ENCODE measurements at regions not wholly inside any gene's neighbourhood (a gene's known extent, or its start where the extent isn't known, plus 50 kb on each side); places are given as distances from the start of the nearest gene placed in this dataset.
A peak's percentile ranks its signal among the peaks of the same experiment; 100 is the strongest.

DNA sequence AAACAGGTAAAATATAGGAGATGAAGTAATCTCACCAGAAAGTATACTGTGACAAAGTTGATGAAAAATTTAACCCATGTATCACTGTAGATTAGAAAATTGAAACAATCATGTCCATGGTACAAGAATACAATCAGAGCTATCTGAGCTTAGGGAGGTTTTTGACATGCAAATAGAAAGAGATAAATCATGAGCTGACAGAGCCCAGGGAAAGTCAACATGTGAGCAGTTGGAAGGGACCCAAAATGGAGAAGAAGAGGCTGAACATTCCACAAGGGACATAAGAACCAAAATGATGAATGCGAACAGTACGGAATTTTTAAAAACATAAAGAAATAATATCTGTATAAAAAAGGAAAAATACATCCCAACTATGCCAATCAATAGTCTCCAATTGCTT lies 395.4 kb upstream of the CYRIA start:
- FAIRE-seq (no peak), DNase-seq (ENCODE audit: low read depth) (no peak)
- no peak for TF ChIP-seq CTCF (IDR thresholded peaks at IDR 0.05; ENCODE audit: insufficient read depth, low read length, severe bottlenecking)
- no peaks in the 10 kb centered on the region for H3K36me3 ChIP-seq (ENCODE audit: control insufficient read depth, insufficient read depth, low read length)
- no peaks in the 10 kb centered on the region for H3K27me3 ChIP-seq (ENCODE audit: control insufficient read depth, insufficient read depth, low read length)
- H3K4me3 ChIP-seq (ENCODE audit: low read depth, low read length) = no peak overlapping the region

GRCh38 chr2:17059458-17059857 lies 393.8 kb upstream of the CYRIA start:
- DNase-seq (ENCODE audit: low read depth) (no peak), FAIRE-seq (no peak)
- no peak overlapping the region for H3K4me3 ChIP-seq (ENCODE audit: low read depth, low read length)
- no peak for TF ChIP-seq CTCF (IDR thresholded peaks at IDR 0.05; ENCODE audit: insufficient read depth, low read length, severe bottlenecking)
- no peaks in the 10 kb centered on the region for H3K36me3 ChIP-seq (ENCODE audit: control insufficient read depth, insufficient read depth, low read length)
- H3K27me3 ChIP-seq (ENCODE audit: control insufficient read depth, insufficient read depth, low read length) = no peaks in the 10 kb centered on the region

- H3K36me3 ChIP-seq (ENCODE audit: control insufficient read depth, insufficient read depth, low read length) = no peaks in the 10 kb centered on the region
- DNase-seq (ENCODE audit: low read depth) (peak; percentile 20), FAIRE-seq (no peak)
- TF ChIP-seq CTCF (IDR thresholded peaks at IDR 0.05; ENCODE audit: insufficient read depth, low read length, severe bottlenecking) = no peak
- H3K4me3 ChIP-seq (ENCODE audit: low read depth, low read length) = no peak overlapping the region
- no peaks in the 10 kb centered on the region for H3K27me3 ChIP-seq (ENCODE audit: control insufficient read depth, insufficient read depth, low read length)
Measured at GRCh38 chr2:17058772-17059402, 393.3 kb upstream of the CYRIA start.

DNA sequence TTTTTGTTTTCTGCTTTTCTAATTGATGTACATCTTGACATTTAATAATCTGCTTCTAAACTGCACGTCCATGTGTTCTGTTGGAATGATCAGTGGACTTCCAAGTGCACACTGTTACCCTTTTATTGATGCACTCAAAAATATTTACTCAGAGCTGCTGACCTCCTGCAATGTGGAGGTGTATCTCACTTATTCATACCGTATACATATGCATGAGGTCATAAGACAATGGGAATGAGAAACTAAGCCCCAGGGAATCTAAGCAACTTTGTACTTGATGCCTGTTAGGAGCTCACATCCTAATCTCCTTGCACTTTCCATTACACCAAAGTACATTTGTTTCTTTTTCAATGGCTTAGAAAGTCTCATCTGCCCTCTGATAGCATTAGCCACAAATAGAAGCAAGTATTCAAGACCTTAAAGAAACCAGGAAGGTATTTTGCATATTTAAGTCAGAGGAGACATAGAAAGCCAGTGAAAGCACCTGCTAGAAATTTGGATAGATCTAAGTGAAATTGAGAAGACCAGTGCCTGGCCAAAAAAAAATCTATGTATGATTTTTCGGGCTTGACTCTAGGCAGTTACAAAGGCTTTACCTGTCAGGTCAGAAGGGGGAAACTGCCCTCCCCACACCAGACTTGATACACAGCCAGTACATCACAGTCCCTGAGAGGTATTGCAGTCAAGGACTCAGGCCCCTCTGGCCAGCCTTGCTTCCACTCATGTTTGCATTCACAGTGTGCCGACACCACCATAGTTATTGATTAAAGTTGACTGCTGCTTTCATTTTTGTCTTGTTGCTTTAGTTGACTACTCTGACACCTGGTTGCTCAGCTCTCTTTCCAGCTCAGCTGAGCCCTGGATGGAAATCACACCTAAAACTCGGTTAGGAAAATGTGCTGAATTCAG lies 391.7 kb upstream of the CYRIA start:
- no peaks in the 10 kb centered on the region for H3K27me3 ChIP-seq (ENCODE audit: control insufficient read depth, insufficient read depth, low read length)
- DNase-seq (ENCODE audit: low read depth) (peak; percentile 55), FAIRE-seq (no peak)
- TF ChIP-seq CTCF (IDR thresholded peaks at IDR 0.05; ENCODE audit: insufficient read depth, low read length, severe bottlenecking) = no peak
- no peak overlapping the region for H3K4me3 ChIP-seq (ENCODE audit: low read depth, low read length)
- no peaks in the 10 kb centered on the region for H3K36me3 ChIP-seq (ENCODE audit: control insufficient read depth, insufficient read depth, low read length)

- no peak for DNase-seq (ENCODE audit: low read depth)
- H3K4me3 ChIP-seq (ENCODE audit: low read depth, low read length) = no peak overlapping the region
- H3K27me3 ChIP-seq (ENCODE audit: control insufficient read depth, insufficient read depth, low read length) = no peaks in the 10 kb centered on the region
- no peaks in the 10 kb centered on the region for H3K36me3 ChIP-seq (ENCODE audit: control insufficient read depth, insufficient read depth, low read length)
- FAIRE-seq = no peak
- no peak for TF ChIP-seq CTCF (IDR thresholded peaks at IDR 0.05; ENCODE audit: insufficient read depth, low read length, severe bottlenecking)
Measured at GRCh38 chr2:17056236-17056635, 390.6 kb upstream of the CYRIA start.

Measured in bronchial epithelial cell (primary cell).